ENCODE measurements at regions not wholly inside any gene's neighbourhood (a gene's known extent, or its start where the extent isn't known, plus 50 kb on each side); places are given as distances from the start of the nearest gene placed in this dataset.

DNA sequence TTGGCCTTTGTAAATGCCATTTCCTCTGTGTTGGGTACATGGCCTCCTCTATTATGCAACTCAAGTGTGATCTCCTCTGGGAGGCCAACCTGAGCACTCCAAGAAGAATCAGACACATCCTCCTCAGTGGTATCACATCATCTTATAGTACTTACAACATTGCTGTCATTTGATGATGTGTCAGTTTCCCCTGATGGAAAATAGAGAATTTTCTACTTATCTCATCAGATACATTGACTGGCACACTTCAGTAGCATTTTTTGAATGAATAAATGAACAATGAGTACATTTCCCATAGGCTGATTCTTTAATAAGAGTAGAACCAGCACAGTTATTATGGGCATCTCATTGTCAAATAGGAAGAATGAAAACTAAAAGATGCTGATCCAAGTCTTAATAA, 86.6 kb upstream of the NXPH2 start:
- TF ChIP-seq, protein P1, sequence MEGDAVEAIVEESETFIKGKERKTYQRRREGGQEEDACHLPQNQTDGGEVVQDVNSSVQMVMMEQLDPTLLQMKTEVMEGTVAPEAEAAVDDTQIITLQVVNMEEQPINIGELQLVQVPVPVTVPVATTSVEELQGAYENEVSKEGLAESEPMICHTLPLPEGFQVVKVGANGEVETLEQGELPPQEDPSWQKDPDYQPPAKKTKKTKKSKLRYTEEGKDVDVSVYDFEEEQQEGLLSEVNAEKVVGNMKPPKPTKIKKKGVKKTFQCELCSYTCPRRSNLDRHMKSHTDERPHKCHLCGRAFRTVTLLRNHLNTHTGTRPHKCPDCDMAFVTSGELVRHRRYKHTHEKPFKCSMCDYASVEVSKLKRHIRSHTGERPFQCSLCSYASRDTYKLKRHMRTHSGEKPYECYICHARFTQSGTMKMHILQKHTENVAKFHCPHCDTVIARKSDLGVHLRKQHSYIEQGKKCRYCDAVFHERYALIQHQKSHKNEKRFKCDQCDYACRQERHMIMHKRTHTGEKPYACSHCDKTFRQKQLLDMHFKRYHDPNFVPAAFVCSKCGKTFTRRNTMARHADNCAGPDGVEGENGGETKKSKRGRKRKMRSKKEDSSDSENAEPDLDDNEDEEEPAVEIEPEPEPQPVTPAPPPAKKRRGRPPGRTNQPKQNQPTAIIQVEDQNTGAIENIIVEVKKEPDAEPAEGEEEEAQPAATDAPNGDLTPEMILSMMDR (IDR thresholded peaks at IDR 0.05; ENCODE audit: borderline replicate concordance, extremely low read depth, low read length, poor library complexity, severe bottlenecking) = no peak
- TF ChIP-seq EZH2 (IDR thresholded peaks at IDR 0.05; ENCODE audit: borderline replicate concordance, low read depth, low read length, severe bottlenecking) = no peak

All from DND-41 (cell line).